Tibial nerve (tissue), 4 donors: ENCODE measurements at regions not wholly inside any gene's neighbourhood (a gene's known extent, or its start where the extent isn't known, plus 50 kb on each side); places are given as distances from the start of the nearest gene placed in this dataset.

Experiments used
- EP300 ChIP-seq, 2 donors: sonication (generic); formaldehyde crosslinking; IDR thresholded peaks; one replicate each; pipeline ENCODE4 v1.6.1; 2017; ENCODE audit warnings: antibody characterized with exemption in 2 of 2, mild to moderate bottlenecking in 1 of 2
- TF ChIP-seq, protein P1 (sequence below), 5 experiments: fragments of 200-600 bp in 3 of 5; fragments of 450-650 bp in 2 of 5; sonication (generic) in 3 of 5; IDR thresholded peaks; one replicate each; pipeline ENCODE4 v1.5.1; 2016 to 2019; ENCODE audit warnings: antibody characterized with exemption in 5 of 5, mild to moderate bottlenecking in 3 of 5, moderate library complexity in 2 of 5

- no peak for TF ChIP-seq EP300 (IDR thresholded peaks at IDR 0.05)
- TF ChIP-seq, protein P1, sequence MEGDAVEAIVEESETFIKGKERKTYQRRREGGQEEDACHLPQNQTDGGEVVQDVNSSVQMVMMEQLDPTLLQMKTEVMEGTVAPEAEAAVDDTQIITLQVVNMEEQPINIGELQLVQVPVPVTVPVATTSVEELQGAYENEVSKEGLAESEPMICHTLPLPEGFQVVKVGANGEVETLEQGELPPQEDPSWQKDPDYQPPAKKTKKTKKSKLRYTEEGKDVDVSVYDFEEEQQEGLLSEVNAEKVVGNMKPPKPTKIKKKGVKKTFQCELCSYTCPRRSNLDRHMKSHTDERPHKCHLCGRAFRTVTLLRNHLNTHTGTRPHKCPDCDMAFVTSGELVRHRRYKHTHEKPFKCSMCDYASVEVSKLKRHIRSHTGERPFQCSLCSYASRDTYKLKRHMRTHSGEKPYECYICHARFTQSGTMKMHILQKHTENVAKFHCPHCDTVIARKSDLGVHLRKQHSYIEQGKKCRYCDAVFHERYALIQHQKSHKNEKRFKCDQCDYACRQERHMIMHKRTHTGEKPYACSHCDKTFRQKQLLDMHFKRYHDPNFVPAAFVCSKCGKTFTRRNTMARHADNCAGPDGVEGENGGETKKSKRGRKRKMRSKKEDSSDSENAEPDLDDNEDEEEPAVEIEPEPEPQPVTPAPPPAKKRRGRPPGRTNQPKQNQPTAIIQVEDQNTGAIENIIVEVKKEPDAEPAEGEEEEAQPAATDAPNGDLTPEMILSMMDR (IDR thresholded peaks at IDR 0.05) = no peak
Observed at GRCh38 chr3:135491491-135492205, 473.9 kb upstream of the PPP2R3A start.
